Muscle of arm (tissue), 1 donor: ENCODE measurements at regions not wholly inside any gene's neighbourhood (a gene's known extent, or its start where the extent isn't known, plus 50 kb on each side); places are given as distances from the start of the nearest gene placed in this dataset.

Experiments used
- DNase-seq: peaks from one replicate; pipeline ENCODE4 v3.0.0-alpha.2; 2013

DNA sequence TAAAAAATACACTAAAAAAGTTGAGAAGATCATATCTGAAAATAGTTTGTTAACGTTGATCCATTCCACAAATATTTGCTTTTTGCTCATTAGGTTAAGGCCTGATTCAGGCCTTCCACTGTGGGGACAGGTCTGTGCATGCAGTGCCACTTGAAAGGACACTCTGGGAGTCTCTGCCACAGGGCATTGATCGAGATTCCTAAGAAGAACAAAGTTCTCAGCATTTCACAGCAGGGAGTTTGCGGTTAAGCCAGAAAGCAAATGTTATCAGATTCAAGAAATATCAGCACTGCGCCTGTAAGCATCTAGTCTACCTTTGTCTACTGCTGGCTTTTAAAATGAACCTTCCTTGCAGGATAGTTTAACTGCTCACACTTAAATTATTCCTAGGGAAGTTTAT is 62.2 kb upstream of the TNIP3 start:
- no peak for DNase-seq

DNA sequence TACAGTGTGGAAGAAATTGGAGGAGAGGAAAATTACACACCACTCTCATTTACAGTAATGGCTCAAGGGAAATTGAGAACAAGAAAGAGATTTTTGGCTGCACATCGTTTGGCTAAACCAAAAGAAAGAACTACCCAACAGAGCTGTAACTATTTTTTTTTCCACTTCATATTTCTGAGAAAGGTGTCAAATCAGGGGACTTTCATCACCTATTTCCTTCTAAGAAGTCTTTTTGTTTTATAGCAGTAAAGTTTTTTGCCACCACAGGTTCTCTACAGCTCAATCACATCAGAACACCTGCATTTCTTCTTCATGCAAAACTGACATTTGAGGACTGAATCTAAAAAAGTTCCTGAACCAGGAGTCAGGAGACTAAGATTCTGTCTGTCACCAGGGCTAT is 57.5 kb upstream of the TNIP3 start:
- no peak for DNase-seq

DNA sequence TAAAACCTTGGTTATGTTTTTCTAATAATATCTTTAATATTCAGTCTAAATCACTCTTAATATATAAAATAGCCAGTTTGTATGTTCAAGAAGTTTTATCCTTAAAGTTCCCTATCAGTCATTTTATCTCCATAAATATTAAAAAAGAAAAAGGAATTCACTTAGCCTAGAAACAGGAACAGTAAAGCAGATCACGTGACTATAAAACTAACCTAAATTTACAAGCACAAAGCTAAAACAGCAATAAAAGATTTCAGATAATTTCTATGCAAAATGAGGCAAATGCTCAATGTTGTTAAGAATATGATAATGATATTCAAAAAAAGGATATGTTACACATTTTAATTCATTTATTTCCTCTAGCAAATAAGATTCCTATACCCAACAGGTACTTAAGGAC is 57.1 kb upstream of the TNIP3 start:
- DNase-seq = no peak

DNA sequence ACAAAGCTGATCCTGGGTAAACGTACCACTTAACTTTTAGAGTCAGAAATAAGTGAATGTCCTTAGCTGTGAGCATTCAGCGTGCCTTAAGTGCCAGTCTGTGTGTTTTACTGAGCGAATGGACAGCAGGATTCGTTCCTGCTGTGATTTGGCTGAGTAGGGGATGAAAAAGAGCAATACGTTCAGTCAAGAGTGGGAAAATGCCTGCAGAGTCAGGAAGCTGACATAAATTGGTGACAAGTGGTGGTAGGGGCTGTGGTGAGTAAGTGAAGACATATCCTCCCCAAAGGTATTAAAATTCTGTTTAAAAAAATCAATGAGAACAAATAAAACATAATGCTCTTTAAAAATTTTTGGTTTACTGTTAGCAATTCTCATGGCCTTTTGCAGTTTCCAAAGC is 56.6 kb upstream of the TNIP3 start:
- DNase-seq = no peak

DNA sequence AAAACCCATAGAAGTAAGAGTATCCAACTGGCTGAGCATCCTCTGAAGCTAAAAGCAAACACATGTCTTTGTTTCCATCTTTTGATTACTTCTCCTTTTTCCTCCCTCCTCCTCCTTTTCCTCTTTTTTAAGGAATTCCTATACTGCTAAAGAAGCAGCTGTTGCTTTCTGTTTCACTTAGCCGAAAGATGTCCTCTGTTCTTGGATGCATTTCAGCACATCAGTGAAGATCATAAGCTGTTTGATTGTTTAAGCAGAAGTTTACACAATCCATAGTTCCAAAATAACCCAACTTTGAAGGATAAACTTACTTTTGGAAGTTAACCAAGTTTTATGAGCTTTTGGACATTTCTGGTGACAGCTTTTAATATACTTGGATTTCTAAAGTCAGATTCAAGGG is 55.1 kb upstream of the TNIP3 start:
- DNase-seq = peak; percentile 58

DNA sequence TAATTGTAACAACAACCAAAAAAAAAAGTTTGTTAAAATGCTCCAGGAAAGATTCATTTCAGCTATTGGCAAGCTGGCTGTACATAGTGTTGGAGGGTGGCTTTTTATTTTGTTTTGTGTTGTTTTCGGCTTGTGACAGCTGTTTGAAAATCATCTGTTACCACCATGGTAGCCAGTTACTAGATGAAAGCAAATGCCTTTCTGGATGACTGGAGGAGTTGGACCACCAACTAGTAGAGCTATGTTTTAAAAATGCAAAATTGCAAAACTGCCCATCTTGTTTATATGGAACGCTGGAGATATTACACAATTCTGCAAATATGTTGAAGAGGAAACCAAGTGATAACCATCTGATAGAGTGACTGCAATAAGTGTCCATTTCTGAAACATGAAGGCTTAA is 53.2 kb upstream of the TNIP3 start:
- no peak for DNase-seq

DNA sequence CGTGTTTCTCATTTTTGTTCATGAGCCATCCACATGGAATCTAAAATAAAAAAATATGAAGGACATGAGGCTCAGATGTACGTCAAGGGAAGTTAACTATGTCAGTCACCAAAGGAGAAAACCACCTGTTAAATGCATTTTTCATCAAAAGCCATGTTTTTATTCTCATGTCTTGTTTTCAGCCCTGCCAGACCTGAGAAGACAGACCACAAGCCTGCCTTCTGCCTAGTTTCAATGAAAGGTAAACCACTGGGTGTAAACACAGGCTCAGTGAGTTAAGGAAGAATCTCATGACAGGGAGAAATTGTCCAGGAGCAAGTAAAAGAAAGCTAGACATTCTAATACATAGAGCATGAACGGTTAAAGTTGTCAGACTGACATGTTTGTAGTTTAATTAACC is 52.3 kb upstream of the TNIP3 start:
- no peak for DNase-seq

DNA sequence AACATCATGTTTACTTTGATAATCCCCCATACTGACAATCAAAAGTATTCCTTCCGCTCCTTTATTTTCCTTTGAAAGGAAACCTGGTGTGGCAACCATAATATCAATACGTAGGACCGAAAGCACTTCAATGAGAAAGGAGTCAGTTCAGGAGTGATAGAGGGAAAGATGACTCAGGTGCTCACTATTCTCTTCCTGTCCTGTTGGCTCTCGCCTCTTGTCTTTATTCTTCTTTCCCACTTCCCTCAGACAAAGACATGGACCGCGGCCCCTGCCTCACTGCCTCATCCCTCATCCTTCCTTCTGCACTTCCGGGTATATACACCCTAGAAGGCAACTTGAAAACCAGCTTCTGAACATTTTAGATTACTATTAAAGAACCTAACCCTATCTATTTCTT is 49.8 kb upstream of the TNIP3 start:
- no peak for DNase-seq
